HK-2 (cell line): ENCODE measurements at regions not wholly inside any gene's neighbourhood (a gene's known extent, or its start where the extent isn't known, plus 50 kb on each side); places are given as distances from the start of the nearest gene placed in this dataset.

ENCODE experiments used
- DNase-seq: peaks from one replicate; pipeline ENCODE4 v3.0.0-alpha.2; 2018; ENCODE audit not compliant: unreplicated experiment

GRCh38 chr15:31151301-31152233 is 50.0 kb upstream of the TRPM1 start:
- no peak for DNase-seq

GRCh38 chr15:31153531-31153930 is 52.0 kb upstream of the TRPM1 start:
- DNase-seq: no peak

GRCh38 chr15:31155151-31155550 is 53.6 kb upstream of the TRPM1 start:
- no peak for DNase-seq

- no peak for DNase-seq
These were observed 54.7 kb upstream of the TRPM1 start for GRCh38 chr15:31156226-31156625.

GRCh38 chr15:31156808-31157207 is 55.3 kb upstream of the TRPM1 start:
- DNase-seq: no peak

- no peak for DNase-seq
These were observed 56.1 kb upstream of the TRPM1 start for GRCh38 chr15:31157644-31158069.

- DNase-seq: no peak
These were observed 57.5 kb upstream of the TRPM1 start for GRCh38 chr15:31158858-31159569.

- DNase-seq: no peak
These were observed 58.3 kb upstream of the TRPM1 start for GRCh38 chr15:31159837-31160236.

GRCh38 chr15:31160297-31160696 is 58.8 kb upstream of the TRPM1 start:
- no peak for DNase-seq

- DNase-seq: no peak
These were observed 59.4 kb upstream of the TRPM1 start for GRCh38 chr15:31160740-31161495.

GRCh38 chr15:31161951-31162350 is 60.4 kb upstream of the TRPM1 start:
- DNase-seq: no peak

- DNase-seq: no peak
These were observed 61.4 kb upstream of the TRPM1 start for GRCh38 chr15:31162721-31163510.

- DNase-seq: no peak
These were observed 62.4 kb upstream of the TRPM1 start for GRCh38 chr15:31163769-31164572.

GRCh38 chr15:31164573-31164912 is 63.0 kb upstream of the TRPM1 start:
- no peak for DNase-seq

GRCh38 chr15:31169558-31169957 is 68.0 kb upstream of the TRPM1 start:
- no peak for DNase-seq

GRCh38 chr15:31171731-31172130 is 70.2 kb upstream of the TRPM1 start:
- DNase-seq: no peak

- no peak for DNase-seq
These were observed 71.1 kb upstream of the TRPM1 start for GRCh38 chr15:31172606-31173005.

- no peak for DNase-seq
These were observed 72.4 kb upstream of the TRPM1 start for GRCh38 chr15:31173790-31174450.

- no peak for DNase-seq
These were observed 74.0 kb upstream of the TRPM1 start for GRCh38 chr15:31175484-31175883.

- no peak for DNase-seq
These were observed 76.4 kb upstream of the TRPM1 start for GRCh38 chr15:31177951-31178350.
